ENCODE measurements at regions not wholly inside any gene's neighbourhood (a gene's known extent, or its start where the extent isn't known, plus 50 kb on each side); places are given as distances from the start of the nearest gene placed in this dataset.
"Not testable (repeated sequence)": the region's sequence is repeated elsewhere in the genome, so short reads cannot be mapped to it uniquely, and the experiment has no call there.

- DNase-seq (ENCODE audit: low read depth in 4 of 4, low spot score in 2 of 4), result not testable (repeated sequence)
Observed at GRCh38 chr6:166846446-166847142, 109.8 kb downstream of the RNASET2 start.

DNA sequence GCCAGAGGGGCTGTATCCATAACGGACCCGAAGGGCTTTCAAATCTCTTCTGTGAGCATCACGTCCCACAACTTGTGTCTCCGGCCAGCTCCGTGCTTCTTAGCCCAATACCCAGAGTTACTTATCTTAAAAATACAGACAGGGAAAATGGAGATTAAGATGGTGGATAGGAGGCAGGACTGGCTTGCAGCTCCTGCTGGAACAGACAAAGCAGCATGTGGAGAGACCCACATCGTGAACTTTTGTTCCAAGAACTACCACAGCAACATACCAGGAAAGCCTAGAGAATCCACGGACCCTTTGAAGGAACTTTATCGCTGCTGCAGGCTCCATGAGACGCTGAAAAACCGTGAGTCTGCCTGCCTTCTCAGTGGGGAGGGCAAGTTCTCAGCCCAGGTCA, 113.7 kb downstream of the RNASET2 start:
- no peak for DNase-seq (ENCODE audit: low read depth in 4 of 4, low spot score in 2 of 4)

DNA sequence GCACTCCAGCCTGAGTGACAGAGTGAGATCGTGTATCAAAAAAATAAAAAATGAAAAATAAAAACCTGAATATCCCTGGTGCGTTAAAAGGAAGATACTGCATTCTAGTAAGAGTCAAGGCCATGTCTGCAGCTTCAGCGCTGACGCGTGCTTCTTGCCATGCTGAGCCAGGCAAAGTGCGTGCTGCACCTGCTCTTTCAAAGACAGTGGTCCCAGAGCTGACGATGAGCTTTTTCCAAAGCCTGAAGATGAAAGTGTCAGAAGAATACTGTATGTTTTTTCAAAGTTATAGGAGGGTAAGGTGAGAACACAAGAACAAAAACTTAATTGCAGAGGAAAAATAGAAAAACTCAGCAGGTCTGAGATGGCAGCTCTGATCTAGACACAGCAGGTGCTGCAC, 115.1 kb downstream of the RNASET2 start:
- no peak for DNase-seq (ENCODE audit: low read depth in 4 of 4, low spot score in 2 of 4)

- DNase-seq (ENCODE audit: low read depth in 4 of 4, low spot score in 2 of 4), result no peak
Observed at GRCh38 chr6:166839569-166839968, 116.8 kb downstream of the RNASET2 start.

DNA sequence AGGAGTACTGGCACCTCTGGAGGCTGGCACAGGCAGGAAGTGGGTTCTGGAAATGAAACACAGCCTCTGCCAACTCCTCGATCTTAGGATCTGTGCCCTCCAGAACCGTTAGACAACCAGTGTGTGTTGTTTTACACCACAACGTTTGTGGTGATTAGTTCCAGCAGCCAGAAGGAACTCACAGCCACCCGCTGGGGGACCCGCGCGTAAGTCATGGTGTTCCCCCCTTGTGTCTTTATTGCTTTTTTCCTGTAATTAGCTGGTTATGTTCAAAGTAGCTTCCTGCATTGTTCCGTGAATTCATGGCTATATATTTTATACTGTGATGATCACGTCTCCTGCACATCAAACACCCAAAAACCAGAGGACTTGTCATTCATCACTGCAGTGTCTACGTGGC, 117.4 kb downstream of the RNASET2 start:
- no peak for DNase-seq (ENCODE audit: low read depth in 4 of 4, low spot score in 2 of 4)

DNA sequence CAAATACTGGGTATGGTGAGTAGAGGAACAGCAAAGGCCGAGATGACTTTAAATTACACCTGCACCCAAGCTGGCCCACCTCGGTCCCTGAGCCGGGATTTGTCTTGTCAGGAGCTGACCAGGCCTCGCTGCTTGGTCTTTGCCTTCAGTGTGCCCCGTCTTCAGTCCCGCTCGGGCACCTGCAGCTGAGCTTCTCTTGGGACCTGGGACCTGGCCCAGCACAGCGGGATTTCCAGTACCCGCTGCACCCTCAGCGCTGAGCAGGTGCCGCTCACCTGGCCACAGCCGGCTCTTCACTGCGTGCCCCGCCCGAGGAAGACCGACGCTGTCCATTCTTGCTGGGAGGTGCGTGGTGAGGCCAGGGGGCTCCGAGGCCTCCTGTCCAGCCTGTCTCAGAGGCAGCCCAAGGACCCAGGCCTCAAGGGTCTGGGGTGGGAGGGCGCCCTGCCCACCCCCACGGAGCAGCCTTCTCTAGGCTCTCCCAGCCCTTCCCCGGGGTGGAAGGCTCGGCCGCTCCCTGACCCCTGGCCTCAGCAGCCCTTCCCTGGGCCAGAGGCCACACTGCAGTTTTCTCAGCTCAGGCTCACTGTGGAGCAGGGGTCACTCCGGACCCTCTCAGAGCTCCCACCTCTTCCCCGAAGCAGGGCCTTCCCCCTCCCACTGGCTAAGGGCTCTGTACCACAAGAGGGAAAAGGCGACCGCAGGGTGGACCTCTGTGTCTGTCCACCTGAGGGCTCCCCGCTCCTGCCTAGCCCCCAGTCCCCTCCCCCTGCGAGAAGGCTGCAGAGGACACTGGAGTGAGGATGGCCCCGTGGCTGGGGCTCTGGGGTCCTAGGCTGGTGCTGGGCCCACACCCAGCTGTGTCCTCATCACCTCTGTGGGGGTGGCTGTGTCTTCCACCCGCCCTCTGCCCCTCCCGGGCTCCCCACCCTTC, 119.3 kb downstream of the RNASET2 start:
- DNase-seq (ENCODE audit: low read depth in 4 of 4, low spot score in 2 of 4), result no peak

GRCh38 chr6:166834049-166834448, 122.3 kb downstream of the RNASET2 start:
- no peak for DNase-seq (ENCODE audit: low read depth in 4 of 4, low spot score in 2 of 4)

DNA sequence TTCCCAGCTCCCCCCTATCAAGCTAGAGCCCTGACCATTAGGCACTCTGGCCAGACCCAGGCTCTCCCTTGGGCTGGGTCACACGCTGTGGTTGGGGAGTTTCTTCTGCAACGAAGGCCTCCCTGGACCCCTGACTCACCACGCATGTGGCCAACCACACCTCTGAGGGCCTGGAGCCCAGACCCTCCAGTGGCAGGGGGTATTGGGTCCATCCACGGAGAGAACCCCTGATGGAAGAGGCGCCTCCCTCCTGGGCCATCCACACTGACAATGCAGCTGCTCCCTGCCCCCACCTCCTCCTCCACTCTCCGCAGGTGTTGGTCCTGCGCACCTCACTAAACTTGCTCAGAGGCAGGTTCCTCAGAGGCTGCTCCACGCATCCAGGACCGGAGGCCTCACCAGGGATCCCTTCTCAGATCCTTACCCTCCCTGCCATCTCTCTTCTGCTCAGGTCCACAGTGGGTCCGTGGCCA, 125.4 kb downstream of the RNASET2 start:
- DNase-seq (ENCODE audit: low read depth in 4 of 4, low spot score in 2 of 4), result no peak

- DNase-seq (ENCODE audit: low read depth in 4 of 4, low spot score in 2 of 4), result no peak
Observed at GRCh38 chr6:166830185-166830890, 126.0 kb downstream of the RNASET2 start.

DNA sequence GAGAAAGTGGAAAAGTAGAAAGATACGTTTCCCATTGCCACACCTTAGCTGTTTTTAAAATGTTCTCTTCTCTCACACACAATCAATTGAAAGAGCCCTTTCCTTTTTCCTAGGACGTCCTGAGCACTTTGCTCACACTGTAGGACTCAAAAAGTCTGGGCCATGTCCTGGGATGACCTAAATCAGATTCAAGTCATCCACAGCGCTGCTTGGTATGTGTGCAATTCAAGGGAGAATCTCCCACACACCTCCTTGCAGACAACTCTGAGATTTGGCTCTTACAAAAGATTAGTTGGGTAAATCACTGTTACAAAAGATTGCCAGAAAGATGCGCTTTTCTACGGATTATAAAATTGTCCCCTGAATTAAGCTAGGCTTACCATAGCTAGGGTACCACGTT, 130.1 kb downstream of the RNASET2 start:
- no peak for DNase-seq (ENCODE audit: low read depth in 4 of 4, low spot score in 2 of 4)

- no peak for DNase-seq (ENCODE audit: low read depth in 4 of 4, low spot score in 2 of 4)
Observed at GRCh38 chr6:166825553-166826145, 130.7 kb downstream of the RNASET2 start.

DNA sequence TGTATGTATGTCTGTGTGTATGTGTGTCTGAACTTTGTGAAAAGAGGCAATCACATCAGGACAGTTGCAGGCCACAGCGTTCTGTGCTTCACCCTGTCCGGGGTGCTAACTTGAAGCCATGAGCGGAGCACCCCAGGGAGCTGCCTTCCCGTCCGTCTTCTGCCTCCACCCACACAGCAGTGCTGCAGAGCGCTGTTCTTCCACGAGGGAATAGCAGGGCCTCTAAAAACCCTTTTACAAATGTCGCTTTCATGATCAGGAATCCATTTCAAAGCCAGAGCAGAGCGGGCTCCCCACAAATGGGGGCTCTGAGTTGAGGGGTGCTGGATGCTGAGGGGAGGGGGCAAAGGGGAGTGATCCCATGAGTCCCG, 131.5 kb downstream of the RNASET2 start:
- DNase-seq (ENCODE audit: low read depth in 4 of 4, low spot score in 2 of 4), result no peak

DNA sequence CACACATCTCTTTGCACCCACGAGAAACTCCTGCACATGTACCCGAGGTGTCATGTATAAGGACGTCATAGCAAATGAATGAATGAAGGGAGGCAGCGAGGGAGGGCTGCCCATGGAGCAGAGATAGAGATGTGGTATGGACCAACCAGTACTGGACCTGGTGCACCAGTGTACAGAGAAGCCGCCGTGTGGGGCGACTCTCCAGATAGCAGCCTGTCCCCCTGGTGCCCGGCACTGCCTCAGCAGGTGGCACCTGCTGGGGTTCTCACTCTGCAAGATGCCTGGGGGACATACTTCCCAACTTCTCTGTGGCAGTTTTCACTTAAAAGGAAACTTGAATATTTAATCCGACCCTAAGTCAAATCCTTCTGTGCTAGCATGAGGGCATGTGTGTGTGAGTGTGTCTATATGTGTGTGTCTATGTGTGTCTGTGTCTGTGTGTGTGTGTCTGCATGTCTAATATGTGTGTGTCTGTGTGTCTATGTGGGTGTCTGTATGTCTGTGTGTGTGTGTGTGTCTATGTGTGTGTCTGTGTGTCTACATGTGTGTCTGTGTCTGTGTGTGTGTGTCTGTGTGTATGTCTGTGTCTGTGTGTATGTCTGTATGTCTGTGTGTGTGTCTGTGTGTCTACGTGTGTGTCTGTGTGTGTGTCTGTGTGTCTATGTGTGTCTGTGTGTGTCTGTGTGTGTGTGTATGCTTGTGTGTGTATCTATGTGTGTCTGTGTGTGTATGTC, 132.0 kb downstream of the RNASET2 start:
- no peak for DNase-seq (ENCODE audit: low read depth in 4 of 4, low spot score in 2 of 4)

DNA sequence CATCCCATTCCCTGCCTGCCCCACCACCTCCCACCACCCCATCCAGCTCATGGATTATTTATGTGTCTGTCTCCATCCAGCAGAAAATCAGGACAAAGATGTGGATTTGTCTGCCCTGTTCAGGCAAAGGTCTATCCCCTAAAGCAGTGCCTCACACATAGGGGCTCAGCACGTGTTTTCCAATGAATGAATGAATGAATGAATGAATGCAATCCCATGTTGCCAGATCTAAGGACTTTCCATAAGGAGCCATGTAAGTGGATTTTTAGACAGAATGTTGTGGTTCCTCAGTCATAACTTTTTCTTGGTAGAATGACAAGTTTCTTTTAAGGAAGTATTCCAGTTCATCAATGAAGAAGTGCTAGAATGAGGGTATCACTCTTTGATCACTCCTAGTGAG, 133.7 kb downstream of the RNASET2 start:
- no peak for DNase-seq (ENCODE audit: low read depth in 4 of 4, low spot score in 2 of 4)

DNA sequence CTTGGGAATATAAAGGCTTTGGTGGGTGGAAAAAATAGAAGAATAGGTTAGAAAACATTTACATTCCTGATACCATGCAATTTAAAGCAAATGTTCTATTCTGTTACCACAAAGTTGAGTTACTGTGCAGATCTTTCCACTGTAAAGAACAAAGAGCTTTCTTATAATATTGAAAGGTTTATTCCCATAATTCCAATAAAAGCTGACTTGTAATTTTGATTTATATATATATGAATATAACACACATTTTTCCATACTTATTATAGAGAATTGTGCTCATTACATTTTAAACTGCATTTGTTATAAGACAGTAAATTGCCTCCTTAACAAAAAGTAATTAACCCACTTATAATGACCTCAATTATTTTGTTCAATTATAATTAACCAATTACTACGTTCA, 135.9 kb downstream of the RNASET2 start:
- DNase-seq (ENCODE audit: low read depth in 4 of 4, low spot score in 2 of 4), result no peak

- DNase-seq (ENCODE audit: low read depth in 4 of 4, low spot score in 2 of 4), result no peak
Observed at GRCh38 chr6:166820070-166820469, 136.3 kb downstream of the RNASET2 start.

- DNase-seq (ENCODE audit: low read depth in 4 of 4, low spot score in 2 of 4), result peak in 2 of 4 donors; percentile 11 to 24
Observed at GRCh38 chr6:166815629-166816028, 140.7 kb downstream of the RNASET2 start.

- DNase-seq (ENCODE audit: low read depth in 4 of 4, low spot score in 2 of 4), result peak in 1 of 4 donors; percentile 1
Observed at GRCh38 chr6:166814390-166814789, 142.0 kb downstream of the RNASET2 start.

DNA sequence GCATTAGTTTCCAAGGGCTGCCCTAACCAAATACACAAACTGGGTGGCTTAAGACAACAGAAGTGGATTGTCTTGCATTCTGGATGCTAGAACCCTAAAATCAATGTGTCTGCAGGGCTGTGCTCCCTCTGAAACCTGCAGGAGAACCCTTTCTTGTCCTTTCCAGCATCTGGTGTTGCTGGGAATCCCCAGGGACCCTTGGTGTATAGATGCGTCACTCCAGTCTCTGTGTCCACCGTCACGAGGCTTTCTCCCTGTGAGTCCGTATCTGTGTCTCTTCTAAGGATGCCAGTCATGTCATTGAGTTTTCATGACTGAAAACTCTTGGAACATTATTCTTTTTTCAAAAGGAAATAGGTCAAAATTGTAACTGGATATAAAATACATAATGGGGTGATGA, 142.9 kb downstream of the RNASET2 start:
- DNase-seq (ENCODE audit: low read depth in 4 of 4, low spot score in 2 of 4), result no peak

GRCh38 chr6:166810864-166811263, 145.5 kb downstream of the RNASET2 start:
- DNase-seq (ENCODE audit: low read depth in 4 of 4, low spot score in 2 of 4), result no peak
